Amniotic epithelial cell (primary cell): ENCODE measurements at regions not wholly inside any gene's neighbourhood (a gene's known extent, or its start where the extent isn't known, plus 50 kb on each side); places are given as distances from the start of the nearest gene placed in this dataset.
"Not testable (repeated sequence)": the region's sequence is repeated elsewhere in the genome, so short reads cannot be mapped to it uniquely, and the experiment has no call there.

Source experiments
- DNase-seq: peaks from one replicate; pipeline ENCODE4 v3.0.0-alpha.2; 2010; ENCODE audit warnings: low read depth

DNA sequence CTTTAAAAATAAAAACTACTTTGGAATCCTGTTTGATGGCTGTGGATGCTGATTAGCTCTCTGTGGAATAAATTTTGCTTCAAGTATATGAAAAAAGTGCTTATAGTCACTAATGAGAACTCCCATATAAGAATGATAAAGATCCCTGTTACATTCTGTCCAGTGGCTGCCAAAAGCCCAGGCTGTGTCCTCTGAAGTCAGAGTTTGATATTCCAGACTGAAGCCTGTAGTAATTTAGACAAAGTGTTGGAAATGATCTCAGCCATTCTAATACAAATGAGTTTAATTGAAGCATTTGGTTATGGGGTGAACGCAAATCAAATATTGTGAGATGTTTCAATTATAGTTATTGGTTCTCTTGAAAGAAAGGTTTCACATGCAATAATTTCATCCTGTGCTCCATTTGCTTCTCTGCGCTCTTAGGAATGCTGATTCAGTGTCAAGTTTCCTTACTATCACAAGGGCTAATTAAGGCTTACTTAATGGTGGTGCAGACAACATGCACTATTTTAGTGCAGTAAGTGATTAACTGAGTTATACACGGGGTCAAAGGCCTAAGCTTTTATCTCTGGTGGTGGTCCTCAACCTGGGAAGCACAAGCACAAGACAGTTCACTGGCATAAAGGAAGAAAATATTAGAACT is 867.6 kb downstream of the SORCS1 start:
- DNase-seq = no peak

DNA sequence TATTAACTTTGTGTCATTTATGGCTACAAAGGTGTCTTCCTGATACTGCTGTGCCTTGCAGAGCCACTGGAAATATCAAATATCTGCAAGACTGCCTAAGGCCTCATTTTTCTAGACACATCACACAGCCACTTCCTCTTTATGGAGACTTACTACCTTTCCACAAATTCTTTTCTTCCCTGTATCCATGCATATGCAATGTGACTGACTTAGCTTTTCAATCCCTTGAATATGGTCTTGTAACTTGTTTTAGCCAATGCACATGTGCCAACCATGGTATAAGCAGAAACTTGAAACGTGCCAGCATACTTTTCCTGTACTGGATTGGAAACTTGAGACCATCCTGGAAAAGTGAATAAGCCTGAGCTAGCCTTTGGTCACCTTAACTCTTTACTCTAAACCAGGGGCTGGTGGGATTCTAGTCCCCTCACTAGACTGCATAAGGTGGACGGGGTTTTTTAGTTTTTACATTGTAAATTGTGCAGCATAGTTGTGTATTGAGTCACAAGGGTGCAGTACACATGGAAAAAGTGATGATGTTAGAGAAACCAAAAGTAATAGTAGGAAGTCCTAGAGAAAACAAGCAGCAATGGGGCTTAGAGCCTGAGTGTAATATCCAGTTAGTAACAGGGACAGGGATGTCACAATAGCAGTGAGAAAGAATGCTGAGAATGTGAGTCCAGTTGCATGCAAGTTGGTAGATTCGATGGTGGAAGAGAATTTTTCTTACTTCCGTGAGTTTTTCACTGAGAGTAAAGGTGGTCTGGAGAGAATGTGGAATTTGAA is 879.5 kb downstream of the SORCS1 start:
- DNase-seq = peak; percentile 47

DNA sequence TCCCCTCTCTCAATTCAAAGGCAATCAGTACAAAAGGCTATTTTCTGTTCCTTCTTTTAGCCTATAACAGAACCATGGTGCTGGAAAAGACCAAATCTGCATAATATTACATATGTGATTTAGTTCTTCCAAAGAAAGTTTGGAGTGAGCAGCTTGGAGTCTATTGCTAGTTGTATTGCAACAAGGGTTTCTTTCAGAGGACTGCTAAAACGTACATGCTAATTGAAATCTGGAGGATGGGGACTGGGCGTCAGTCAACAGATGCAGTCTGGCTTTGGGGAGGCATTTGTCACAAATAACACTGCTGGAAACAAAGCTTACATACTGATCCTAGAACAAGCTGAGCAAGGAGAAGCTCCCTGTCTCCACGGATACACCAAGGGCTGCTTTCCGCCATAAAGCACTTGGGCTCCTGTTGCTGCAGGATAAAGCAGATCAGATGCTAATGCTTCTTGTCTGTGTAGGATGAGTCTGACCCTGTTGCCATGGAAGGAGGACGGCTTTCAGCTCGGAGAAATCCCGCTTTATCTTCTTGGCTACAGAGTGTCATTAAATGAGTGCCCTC is 883.5 kb downstream of the SORCS1 start:
- no peak for DNase-seq

DNA sequence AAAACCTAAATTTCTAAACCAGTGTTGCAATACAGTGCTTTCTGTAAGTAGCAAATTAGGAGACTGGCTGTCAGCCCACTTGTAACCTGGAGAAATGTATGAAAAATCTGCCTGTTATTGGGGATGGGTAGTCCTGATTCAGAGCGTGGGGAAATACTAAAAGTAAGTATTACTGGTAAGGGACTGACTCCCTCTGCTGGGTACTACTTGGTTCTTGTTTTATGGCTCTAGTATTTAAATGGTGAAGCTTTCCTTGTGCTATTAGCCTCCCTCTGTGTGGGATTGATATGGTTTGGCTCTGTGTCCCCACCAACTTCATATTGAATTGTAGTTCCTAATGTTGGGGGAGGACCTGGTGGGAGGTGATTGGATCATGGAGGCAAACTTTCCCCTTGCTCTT is 886.1 kb downstream of the SORCS1 start:
- DNase-seq = peak; percentile 7

DNA sequence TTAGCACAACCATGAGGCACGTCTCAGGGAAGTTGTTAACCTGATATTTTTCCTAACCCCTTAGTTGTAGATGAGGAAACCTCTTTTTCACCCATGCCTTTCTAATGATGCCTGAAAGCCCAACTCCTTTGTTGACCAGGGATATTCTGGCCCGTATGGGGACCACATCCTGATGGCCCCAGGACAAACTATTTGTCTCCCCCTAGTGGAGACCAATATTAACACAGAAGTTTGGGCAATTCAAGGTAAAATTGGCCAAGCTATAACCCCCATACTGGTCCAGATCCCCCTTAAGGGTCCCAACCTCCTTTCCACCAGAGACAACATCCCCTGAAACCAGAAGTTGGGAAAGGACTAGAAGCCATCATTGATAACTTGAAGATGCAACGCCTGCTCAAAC is 893.3 kb downstream of the SORCS1 start:
- no peak for DNase-seq

DNA sequence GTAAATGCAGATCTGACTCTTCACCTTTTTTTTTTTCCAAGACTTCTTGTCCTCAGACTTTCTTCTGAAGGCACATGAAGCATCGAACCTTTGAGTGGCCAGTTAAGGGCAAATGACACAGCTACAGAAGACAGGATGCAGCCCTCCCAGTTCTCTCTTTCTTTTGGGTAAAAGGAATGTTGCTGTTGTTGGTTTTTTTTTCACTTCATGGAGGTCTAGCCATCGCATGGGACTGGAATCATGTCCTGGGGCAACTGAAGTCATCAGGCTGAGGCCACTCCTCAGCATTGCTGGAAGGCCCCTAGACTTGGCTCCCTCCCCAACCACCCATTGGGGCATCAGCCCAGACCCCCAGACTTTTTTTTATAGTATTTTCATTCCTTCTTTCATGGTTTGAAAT is 896.5 kb downstream of the SORCS1 start:
- no peak for DNase-seq

DNA sequence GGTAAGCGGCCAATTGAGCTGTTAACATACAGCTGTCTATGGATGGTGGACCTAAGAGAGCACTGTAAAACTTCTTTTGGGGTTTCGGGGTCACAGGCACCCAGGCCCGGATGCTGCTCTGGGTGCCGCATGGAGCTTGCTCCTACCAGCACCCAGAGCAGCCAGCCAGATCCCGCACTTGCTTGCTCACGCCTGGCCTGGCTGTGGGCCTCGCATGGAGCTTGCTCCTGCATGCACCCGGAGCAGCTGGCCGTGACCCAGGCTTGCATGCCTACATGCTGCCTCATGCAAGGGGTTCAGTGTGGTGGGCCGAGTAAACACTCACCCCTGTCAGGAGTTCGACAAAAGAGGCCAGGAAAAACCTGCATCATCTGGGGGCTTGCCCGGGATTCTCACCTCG is 896.9 kb downstream of the SORCS1 start:
- no peak for DNase-seq

DNA sequence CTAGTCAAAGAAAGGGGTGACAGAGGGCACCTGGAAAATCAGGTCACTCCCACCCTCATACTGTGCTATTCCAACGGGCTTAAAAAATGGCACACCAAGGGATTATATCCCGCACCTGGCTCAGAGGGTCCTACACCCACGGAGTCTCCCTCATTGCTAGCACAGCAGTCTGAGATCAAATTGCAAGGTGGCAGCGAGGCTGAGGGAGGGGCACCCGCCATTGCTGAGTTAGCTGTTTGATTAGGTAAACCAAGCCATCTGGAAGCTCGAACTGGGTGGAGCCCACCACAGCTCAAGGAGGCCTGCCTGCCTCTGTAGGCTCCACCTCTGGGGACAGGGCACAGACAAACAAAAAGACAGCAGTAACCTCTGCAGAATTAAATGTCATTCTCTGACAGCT is 907.1 kb downstream of the SORCS1 start:
- DNase-seq = not testable (repeated sequence)

DNA sequence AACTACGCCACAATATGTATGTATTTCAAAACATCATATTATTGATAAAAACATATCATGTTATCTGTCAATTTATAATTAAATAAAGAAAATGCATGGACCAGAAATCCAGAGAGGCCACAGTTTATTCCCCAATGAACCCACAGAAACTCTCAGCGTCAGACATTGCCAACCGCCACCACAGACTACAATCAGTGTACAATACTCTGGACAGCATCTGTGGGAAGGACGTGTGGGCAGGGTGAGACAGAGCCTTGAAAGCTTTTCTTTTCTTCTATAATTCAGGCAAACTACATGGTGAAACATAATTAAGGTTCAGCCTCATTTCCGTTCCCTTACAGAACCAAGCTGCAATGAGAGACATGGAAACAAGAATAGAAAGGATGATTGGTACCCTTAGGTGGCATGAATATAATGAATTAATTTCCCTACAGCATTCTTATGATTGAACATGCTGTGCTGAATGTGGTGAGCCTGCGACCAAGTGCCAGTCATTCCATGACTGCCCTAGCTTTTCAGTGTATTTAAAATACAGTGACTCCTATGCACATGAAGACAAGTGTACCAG is 909.3 kb downstream of the SORCS1 start:
- no peak for DNase-seq

DNA sequence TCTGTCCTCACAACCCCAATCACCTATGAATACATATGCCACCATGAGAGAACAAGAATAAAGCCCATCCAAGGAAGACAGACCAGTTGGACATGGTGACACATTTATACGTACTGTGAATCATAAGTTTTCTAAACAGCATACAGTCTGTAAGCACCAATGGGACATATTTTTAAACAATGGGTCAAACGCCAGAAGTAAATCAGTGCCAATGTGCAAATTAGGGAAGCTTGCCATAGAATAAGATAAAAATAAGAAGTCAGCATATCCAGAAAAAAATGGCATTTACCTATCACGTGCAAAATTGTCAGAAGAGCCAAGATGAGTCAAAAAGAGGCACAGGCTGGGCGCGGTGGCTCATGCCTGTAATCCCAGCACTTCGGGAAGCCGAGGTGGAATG is 910.4 kb downstream of the SORCS1 start:
- no peak for DNase-seq

DNA sequence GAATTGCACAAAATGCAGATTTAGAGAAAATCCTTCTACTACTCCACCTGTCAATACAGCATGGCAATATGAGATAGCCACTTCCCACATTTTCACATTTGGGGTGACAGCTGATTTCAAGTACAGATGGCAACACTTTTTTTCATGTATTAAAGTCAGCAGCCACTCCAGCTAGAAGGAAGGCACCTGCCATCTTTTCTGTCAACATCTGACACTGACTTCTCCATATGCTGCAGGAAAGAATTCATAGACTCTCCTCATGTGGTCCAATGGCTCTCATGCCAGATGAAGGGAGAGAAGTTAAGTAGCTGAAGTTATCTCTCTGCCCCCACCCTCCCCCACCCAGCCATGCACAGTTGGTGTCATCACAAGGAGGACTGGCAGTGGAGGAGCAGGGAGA is 912.0 kb downstream of the SORCS1 start:
- DNase-seq = no peak

DNA sequence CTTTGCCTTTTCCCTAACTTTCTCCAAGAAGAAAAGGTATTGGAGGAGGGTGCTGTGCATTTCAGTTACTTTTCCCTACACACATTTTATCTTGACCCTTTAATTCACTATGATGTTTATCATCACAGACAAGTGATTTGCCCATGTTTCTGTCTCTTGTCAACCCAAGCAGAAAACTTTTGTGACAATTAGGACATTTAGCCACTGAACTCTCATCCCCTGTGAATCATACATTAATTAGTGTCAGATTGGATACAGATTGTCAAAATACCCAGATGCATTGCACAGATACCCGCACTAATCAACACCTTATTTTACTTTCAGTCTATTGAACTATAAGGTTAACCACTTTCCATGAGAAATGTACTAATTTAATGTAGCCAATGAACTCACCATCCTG is 912.9 kb downstream of the SORCS1 start:
- no peak for DNase-seq

DNA sequence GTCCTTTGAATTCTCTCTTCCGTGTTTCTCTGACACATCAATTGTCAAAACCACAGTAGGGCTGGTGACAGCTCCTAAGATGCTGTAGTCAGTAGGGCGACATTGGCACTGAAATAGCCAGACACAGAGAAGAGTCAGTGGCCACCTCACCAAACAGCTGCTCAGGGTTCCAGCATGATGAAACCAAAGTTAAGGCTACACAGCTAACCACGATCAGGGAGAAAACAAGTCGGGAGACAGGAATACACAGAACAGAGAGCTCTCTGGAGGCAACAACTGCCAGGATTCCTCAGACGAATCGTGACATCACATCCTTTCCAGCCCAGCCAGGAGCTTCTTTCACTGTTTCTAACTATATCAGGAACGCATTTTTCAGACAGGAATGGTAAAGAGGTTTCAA is 922.2 kb downstream of the SORCS1 start:
- peak; percentile 50 for DNase-seq

DNA sequence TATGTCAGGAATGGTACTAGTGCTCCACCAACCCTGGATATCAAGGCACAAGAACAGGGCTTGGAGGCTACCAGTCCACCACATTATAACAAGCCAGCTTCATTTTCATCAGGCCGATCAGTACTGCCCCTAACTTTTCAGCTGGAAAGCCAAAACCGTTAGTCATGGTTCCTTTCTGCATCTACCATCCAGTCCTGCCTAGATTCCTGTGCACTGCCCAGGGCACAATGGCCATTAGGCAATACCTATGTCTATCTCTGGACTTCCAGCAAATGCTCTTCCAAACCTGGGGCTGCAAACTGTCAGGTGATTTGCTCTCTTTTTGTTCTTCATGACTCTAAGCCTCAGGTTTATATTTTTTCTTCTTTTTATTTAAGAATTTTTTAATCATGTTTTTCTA is 937.7 kb downstream of the SORCS1 start:
- DNase-seq = no peak

DNA sequence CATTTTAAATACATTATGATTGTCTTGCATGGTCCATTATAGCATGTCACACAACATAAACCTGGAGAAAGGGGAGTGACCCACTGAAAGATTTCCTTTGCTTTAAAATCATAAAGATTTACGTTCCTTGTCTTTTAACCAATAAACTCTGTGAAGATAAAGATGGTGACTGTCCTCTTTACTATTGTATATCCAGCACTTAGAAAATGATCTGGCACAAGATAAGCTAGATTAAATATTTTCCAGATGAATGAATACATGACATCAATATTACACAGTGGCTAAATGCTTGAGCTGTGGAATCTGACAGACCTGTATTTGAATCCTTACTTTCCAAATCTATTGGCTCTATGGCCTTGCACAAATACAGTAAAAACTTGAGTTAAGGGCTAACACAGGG is 938.4 kb downstream of the SORCS1 start:
- no peak for DNase-seq

DNA sequence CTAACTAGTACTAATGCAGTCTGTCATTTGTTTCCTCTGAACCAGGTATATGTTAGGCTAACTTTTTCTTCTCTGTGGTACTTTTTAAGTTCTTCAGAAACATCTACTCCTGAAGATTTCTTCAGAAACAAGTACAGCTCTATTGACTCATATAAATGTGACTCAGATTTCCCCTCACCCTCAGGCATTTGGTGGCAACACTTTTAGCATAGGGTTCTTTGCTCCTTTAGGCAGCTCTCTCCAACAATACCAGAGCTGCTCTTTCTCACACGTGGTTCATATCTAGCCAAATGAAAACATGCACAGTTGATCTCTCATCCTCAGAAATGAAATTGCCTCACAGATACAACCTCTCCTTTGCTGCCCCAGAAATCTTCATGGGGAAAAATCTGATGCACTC is 939.8 kb downstream of the SORCS1 start:
- DNase-seq = peak; percentile 35

DNA sequence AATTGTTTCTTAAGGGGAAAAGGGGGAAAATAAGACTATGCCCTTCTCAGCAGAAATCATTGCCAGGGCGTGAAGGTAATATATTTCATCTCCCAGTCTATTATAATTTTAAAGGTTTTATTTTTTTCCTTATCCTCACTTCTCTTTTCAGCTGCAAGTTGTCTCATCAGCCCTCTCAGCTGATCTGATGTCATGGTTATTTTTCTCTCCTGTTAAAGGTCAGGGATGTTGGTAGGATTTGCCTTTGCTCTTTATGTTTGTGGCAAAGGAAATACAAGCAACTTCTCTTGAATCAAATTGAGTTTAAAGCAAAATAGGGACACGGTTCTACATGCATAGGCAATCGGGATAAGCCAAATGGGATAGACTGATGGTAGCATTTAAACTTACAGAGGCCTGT is 946.9 kb downstream of the SORCS1 start:
- no peak for DNase-seq

DNA sequence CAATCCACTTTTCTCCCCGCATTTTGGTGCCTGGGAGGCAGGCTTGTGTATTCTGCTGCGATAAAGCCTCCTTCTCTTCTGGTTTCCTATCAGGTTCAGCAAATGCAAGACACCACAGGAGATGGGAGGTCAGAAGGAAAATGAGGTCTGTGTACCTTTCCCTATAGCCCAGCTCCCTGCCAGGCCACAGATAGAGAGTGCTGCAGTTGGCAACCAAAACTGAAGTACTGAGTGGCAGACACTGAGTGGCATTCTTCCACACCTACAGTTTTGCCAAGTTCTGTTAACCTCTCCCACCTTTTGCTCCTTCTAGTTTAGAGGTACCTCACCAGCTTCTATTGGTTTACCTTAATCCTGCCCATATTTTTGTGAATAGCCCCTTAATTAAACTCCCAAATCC is 948.4 kb downstream of the SORCS1 start:
- no peak for DNase-seq

DNA sequence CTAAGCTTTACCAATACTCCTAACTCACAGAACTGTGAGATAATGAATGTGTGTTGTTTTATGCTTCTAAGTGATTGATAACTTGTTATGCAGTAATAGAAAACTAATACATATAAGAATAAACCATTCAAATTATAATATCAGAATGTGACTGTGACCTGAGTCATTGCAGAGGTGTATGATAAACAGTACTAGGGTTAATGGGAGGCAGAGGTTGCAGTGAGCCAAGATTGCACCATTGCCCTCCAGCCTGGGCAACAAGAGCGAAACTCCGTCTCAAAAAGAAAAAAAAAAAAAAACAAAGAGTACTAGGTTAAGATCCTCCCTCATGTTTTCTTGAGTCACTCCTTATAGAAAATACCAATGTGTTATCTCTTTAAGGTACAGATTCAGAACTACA is 950.3 kb downstream of the SORCS1 start:
- DNase-seq = no peak

DNA sequence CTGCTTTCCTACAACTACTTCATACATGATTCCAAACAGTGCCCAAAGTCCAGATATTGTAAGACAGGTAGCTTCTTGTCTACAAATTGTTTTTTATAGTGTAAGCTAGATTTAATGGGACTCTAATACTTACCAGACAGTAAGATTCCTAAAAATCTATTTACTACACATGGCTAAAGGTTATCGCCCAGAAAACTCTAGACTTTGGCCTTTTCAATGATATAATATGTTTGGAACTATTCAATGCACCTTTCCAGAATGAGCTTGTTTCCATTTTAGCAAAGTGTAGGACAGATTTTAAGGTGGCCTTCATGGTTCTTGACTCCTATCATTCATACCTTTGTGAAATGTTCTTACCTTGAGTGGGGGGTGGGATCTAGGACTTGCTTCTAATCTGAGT is 951.0 kb downstream of the SORCS1 start:
- DNase-seq = no peak

DNA sequence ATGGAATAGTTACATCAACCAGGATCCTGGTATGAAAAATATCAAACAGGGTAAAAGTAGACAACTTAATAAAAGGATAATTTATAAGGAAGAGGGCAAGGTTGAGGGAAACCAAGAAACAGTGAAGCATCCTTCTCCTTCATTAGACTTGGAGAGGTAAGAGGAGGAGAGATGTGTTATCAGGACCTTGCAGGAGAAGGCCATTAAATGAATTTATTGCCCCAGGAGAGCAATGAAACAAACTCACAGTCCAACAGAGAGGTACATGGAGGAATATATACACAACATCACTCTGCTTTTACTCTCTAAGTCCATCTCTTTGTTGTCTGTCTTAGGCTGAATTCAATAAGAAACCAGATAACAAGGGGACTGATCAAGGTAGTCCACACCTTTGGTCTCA is 966.2 kb downstream of the SORCS1 start:
- DNase-seq = no peak

DNA sequence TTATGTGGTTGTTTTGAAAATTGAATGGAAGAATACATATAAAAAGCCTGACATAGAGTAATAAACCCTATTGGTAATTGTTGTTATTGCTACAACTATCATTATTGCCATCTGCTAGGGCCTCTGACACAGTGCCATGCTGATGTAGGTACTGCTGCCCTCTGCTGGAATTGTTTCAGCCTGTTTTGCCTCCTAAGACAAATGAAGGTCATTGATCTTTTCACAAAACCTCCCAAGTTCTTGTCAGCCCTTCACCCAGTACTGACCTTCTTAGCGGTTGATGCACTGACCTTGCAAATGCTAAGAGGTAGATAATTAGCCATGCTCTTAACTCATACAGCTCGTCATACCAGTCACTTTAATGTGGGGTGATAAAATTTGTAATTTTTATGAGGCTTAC is 975.2 kb downstream of the SORCS1 start:
- peak; percentile 49 for DNase-seq

DNA sequence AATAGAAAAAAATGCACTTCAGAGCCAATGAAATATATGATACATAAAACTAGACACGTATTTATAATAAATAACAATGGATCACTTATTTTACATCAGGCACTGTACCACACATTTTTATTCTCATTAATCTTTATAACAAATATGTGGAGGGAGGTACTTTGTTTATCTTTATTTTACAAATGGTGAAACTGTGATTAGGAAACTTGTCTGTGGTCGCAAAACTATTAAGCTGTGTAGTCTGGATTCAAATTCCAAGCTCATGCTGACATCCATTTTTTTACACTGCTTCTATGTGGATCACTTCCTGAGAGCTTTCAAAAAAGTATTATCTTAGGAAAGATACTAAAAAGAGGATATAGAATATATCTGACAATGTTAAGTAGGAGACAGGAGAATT is 978.6 kb downstream of the SORCS1 start:
- peak; percentile 96 for DNase-seq
